ENCODE measurements at regions not wholly inside any gene's neighbourhood (a gene's known extent, or its start where the extent isn't known, plus 50 kb on each side); places are given as distances from the start of the nearest gene placed in this dataset.

DNA sequence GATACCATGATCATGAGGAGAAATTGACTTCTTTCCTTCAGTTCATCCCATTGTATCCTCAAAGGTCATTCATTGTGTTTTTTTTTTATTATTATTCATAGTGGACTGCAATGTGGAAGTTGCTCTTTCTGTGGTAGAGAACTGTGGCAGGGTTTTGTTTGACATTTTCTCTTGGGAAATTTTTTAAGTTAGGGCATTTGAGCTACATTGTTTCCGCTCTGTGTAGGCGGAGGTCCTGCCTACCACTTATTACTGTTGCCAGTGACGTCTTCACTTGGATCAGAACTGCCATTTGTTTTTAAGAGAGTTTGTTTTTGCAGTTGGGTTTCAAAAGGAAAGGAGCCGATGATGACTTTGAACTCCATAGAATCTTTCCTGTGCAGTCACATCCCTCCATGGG lies 287.4 kb upstream of the FMN2 start:
- no peak for FAIRE-seq

GRCh38 chr1:239805042-239805441 lies 286.6 kb upstream of the FMN2 start:
- no peak for FAIRE-seq

GRCh38 chr1:239805851-239806772 lies 285.6 kb upstream of the FMN2 start:
- FAIRE-seq: no peak

- FAIRE-seq: no peak
Observed at GRCh38 chr1:239806897-239807296, 284.8 kb upstream of the FMN2 start.

DNA sequence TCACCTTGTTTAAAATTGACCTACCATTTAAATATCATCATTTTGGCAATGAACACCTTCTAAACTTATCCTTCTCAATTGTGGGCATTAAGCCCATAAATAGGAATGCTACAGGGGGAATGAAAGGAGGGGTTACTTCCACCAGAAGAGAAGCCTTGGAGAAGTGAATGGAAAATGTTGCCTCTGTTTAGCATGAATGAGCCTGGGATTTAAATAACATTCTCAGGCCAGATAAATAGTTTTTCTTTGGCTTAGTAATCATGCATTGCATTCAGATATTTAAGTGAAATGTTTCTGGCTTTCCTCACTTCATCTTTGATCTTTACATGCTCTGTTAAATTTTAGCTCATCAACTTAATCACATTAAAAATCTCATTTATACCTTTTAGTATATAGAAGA lies 284.3 kb upstream of the FMN2 start:
- no peak for FAIRE-seq

DNA sequence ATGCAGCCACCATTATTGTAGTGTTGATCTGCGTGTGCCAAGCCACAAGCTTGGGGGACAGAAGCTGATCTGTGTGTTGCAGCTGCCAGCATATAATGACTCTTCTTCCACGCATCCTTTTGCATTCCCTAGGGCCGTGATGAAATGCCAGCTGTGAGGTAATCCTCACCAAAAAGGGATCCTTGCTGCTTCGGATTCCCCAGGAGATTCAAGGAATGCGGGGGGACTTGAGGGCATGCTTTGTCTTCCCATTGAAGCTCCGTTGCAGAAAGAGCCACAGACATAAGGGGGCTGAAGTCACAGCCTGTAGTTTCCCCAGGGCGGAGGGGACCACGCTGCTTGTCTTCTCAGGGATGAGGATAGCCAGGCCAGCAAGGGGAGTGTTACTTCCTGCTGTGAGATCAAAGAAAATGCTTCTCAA lies 281.6 kb upstream of the FMN2 start:
- no peak for FAIRE-seq

- FAIRE-seq: no peak
Observed at GRCh38 chr1:239811211-239811885, 280.3 kb upstream of the FMN2 start.

DNA sequence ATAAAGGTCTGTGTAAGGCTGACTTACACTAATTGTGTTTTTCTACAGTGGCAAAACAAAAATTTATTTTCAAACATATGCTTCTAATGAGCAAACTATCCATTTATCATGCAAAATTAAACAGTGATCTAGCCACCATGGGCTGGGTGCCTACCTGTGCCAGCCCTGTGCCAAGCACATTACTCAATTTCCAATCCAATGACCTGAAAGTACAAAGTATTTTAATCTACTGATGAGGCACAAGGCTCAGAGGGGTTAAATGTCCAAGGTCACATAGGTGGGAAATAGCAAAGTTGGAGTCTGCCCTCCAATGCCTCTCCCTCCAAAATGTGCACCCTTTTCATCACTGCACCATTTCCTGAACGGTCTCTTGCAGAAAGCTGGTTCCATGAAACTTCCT lies 279.1 kb upstream of the FMN2 start:
- no peak for FAIRE-seq

GRCh38 chr1:239814306-239814881 lies 277.3 kb upstream of the FMN2 start:
- FAIRE-seq: peak; percentile 68

GRCh38 chr1:239815074-239815473 lies 276.6 kb upstream of the FMN2 start:
- no peak for FAIRE-seq

DNA sequence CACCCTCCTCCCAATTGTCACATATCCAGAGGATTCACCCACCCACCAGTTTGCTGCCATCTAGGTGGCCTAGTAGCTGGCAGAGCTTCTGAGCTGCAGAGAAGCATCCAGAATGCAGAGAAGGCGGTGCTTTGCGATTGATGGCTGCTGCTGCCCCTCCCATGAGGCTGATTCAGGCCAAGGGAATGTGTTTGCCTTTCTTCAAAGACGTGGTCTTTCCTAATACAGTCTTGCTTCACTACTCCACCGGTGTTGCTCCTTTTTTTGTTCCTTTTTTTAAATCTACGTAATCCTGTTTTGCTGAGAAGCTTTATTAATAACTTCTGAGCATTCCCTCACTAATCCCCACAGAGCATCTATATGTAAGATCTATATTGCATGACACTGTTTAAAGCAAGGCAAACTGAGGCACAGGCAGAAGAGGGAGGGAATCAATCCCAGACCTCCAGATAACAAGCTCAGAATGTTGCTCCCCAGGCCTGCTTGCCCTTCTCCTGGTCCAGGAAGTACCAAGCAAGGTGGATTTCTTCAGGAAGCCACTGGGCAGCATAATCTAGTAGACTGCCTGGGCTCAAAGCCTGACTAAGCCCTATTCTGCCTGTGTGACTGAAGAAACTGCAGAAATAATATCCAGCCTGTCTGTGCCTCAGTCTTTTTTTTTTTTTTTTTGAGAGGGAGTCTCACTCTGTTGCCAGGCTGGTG lies 275.5 kb upstream of the FMN2 start:
- FAIRE-seq: no peak

GRCh38 chr1:239817276-239817675 lies 274.4 kb upstream of the FMN2 start:
- FAIRE-seq: no peak

DNA sequence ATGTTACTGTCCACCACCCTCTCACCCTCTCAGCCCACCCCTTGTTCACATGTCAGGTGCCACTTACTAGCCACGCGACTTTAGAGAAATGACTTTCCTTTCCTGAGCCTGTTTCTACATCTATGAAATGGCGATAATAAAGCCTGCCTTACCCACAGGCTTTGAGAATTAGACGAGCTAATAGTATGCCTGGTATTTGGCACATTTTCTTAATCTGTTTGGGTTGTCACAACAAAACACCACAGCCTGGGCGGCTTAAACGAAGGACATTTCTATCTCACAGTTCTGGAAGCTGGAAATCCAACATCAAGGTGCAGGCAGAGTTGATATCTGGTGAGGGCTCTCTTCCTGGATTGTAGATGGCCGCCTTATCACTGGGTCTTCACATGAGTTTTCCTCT lies 273.9 kb upstream of the FMN2 start:
- FAIRE-seq: no peak

GRCh38 chr1:239819096-239819495 lies 272.6 kb upstream of the FMN2 start:
- no peak for FAIRE-seq

DNA sequence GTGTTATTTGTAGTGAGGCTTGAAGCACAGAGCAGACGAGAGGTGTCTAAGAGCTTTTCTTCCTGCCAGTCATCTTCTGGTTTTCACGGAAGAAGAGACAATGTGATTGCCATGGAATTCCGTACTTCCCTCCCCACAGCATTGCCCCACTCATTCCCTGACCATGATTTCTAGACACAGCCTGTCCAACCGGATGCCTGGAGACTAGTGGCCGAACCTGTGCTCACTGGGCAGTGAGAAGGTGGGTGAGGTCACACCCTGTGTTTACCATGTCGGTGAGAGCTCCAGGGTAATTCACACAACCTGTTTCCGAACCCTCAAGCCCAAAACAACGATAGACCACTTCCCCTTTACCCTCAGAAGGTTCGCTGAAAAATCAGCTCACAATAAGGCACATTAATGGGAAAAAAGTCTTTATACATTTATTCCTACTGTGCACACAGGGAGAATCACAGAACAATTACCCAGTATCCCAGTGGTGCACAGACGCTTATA lies 271.9 kb upstream of the FMN2 start:
- no peak for FAIRE-seq

DNA sequence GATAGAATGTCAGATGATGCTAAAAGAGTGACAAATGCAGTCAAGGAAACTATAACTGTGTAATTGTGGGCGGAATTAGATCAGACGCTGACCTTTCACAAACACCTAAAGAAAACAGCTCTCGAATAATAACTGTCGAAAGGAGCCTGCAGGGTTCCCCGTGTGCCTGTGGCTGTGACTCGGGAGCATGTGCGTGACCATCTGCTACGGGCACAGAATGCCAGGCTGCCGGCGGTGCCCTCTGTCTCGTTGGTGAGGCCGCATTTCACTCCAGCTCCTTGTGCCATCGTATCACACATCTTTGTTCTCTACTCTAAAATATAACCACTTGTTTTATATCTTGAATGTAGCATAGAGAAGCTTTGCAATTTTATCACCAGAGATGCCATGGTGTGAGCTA lies 267.8 kb upstream of the FMN2 start:
- no peak for FAIRE-seq

DNA sequence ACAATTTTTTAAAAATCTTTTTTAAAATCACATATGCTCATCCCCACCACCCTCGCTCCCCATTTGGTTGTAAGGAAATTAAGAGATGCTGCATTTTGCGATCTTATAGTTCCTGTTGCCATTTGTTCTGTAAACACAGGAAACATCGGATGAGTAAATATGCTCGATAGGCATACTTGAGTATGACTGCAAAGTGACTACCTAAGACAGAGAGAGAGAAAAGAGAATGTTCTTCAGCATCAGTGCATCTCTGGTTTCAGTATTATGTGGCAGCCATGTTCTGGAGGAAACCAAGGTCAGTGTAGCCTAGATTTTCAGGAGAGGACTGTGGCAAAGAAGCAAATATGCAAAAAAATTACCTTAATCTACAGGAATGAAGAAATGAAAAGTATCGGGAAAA lies 265.5 kb upstream of the FMN2 start:
- no peak for FAIRE-seq

DNA sequence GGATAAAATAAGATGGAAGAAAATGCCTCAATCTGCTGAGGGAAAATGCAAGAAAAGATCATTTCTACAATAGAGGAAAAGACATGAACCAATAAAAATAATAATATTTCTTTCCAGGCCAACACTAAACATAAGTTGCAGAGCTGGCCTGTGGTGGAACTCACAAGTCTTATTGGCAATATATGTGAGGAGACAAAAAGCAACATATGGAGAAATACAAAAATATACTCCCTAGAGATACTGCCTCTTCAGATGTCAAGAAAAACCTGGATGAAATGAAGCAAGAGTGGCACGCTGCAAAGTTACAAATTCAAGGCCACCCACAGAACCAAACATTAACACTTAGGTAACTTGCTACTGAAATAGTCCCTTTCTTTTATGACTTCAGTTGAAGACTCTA lies 264.9 kb upstream of the FMN2 start:
- no peak for FAIRE-seq

- FAIRE-seq: no peak
Observed at GRCh38 chr1:239829535-239829934, 262.1 kb upstream of the FMN2 start.

- FAIRE-seq: no peak
Observed at GRCh38 chr1:239831577-239832355, 259.9 kb upstream of the FMN2 start.

DNA sequence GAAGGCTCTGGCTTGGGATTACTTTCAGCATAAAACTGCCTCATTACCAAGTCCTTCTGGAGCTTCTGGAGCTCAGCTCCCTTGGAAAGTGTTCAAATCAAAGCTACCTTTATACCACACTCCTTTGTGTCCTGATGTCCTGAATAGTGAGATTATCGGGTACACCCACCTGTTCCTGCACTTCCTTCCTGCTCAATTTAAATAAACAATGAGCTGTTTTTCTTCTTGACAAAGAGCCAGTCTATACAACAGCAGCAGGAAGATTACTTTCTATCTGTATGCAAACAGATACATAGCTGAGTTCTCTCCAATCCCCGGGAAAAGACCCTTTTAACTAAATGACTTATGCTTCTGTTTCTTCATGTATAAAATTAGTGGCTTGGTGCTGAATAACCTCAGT lies 258.0 kb upstream of the FMN2 start:
- FAIRE-seq: no peak

GRCh38 chr1:239835946-239836440 lies 255.7 kb upstream of the FMN2 start:
- FAIRE-seq: no peak

All from islet of Langerhans (tissue), 1 donor.